ENCODE measurements at regions not wholly inside any gene's neighbourhood (a gene's known extent, or its start where the extent isn't known, plus 50 kb on each side); places are given as distances from the start of the nearest gene placed in this dataset.

DNA sequence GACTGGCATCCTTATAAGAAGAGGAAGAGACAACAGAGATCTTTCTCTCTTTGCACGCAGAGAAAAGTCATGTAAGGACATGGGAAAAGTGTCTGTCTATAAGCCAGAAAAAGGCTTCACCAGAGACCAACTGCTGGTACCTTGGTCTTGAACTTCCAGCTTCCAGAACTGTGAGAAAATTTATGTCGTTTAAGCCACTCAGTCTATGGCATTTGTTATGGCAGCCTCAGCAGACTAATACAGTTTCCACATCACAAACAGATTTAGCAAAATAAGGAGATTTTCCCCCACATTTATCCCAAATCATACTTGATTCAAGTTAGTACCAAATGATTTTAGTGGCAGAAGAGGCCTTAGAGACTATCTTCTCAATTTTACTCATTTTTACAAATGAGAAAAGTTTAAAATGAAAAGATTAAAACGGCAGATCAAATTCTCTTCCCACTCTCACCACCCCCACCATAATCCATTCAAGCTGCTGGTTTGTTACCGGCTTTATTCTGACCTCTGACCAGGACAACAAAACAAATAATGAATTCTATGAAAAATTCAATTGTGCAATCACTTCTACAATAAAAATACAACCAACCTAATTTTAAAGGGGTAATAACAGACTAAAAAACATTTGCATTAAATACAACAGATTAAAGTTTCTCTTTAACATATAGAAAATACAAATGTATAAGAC lies 316.3 kb downstream of the TBC1D4 start:
- intact Hi-C loops (cut with micrococcal nuclease) = no loop called here
- Mint-ChIP-seq H3K36me3 (ENCODE audit: low read depth) (no peaks in the 10 kb centered on the region), H3K9me3 (no peaks in the 10 kb centered on the region), H3K4me1 (no peaks in the 10 kb centered on the region), H3K4me3 (no peak overlapping the region), H3K27me3 (no peaks in the 10 kb centered on the region), H3K27ac (no peak overlapping the region)
- DNase-seq = no peak

DNA sequence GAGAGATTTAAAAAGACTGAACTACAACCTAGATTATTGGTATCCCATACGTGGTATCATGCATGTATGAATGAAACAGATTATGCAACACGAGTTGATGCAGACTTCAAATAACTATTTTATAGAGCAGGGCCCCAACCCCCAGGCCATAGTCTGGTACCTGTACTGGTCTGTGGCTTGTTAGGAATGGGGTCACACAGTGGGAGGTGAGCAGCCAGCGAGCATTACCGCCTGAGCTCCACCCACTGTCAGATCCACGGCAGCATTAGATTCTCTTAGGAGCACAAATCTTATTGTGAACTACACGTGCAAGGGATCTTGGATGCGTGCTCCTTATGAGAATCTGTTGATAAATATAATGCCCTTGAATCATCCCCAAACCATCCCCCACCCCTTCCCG lies 320.2 kb downstream of the TBC1D4 start:
- intact Hi-C loops (cut with micrococcal nuclease) = no loop called here
- Mint-ChIP-seq H3K4me1 (no peaks in the 10 kb centered on the region), H3K4me3 (no peak overlapping the region), H3K9me3 (peaks cover 3% of the 10 kb centered on the region), H3K27ac (no peak overlapping the region), H3K36me3 (ENCODE audit: low read depth) (no peaks in the 10 kb centered on the region), H3K27me3 (peaks cover 2% of the 10 kb centered on the region)
- no peak for DNase-seq

DNA sequence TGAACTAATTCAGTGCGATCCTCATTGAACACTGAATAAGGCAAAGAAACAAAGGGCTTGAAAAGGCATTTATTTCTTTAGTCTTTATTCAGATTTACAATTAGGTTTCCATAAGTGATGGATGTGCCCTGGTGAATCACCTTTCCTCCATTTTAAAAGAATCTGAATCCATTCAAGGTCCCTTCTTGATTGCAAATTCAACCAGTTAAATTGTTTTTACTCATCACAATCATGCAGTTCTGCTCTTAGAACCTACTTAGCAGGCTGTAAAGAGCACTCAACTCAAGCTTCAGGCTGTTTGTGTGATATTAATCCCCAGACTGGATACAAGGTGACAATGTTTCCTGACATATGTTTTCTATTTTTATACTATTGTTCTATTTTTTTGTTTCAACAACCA lies 321.0 kb downstream of the TBC1D4 start:
- Mint-ChIP-seq H3K36me3 (ENCODE audit: low read depth) (no peaks in the 10 kb centered on the region), H3K9me3 (peaks cover 3% of the 10 kb centered on the region), H3K27me3 (peaks cover 2% of the 10 kb centered on the region), H3K4me1 (no peaks in the 10 kb centered on the region), H3K4me3 (no peak overlapping the region), H3K27ac (no peak overlapping the region)
- intact Hi-C loops (cut with micrococcal nuclease) = no loop called here
- DNase-seq = no peak

DNA sequence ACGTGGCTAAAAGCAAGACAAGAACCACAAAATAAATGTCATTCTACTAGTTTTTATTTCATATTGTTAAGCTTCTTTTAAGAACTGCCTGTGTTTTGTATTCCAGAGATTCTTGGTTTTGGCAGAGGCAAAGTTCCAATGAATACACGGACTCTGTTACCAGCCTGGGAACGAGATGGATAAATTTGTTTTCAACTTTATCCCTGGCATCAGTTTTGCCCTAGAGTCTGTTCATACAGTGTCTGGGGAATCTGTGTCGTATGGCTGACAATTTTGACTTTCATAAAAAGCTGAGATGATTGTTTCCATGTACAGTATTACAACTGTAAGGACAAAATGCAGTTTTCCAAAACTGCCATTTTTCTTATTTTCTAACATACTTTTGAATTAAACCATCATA lies 327.6 kb downstream of the TBC1D4 start:
- intact Hi-C loops (cut with micrococcal nuclease) = no loop called here
- Mint-ChIP-seq H3K4me1 (no peaks in the 10 kb centered on the region), H3K27ac (no peak overlapping the region), H3K9me3 (peaks cover 3% of the 10 kb centered on the region), H3K4me3 (no peak overlapping the region), H3K27me3 (peaks cover 2% of the 10 kb centered on the region), H3K36me3 (ENCODE audit: low read depth) (no peaks in the 10 kb centered on the region)
- no peak for DNase-seq

DNA sequence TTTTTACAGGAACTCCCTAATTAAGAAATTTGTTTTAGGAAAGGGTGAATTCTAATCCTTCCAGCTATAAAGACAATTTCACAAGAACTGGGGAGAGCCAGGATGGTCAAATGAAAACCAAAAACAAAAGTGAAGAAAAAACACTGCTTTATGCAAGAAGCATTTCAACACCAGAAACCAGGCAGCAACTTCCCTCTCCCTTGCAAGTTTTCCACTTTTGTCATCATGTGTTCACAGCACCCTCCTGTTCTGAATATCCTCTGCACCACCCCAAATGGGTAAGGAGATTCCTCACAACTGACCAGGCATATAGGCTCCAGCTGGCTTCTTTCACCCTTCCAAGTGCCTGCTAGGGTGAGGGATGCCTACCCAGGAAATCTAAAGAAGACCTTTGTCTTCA lies 328.1 kb downstream of the TBC1D4 start:
- Mint-ChIP-seq H3K4me1 (no peaks in the 10 kb centered on the region), H3K36me3 (ENCODE audit: low read depth) (no peaks in the 10 kb centered on the region), H3K4me3 (no peak overlapping the region), H3K9me3 (peaks cover 3% of the 10 kb centered on the region), H3K27me3 (no peaks in the 10 kb centered on the region), H3K27ac (no peak overlapping the region)
- intact Hi-C loops (cut with micrococcal nuclease) = no loop called here
- no peak for DNase-seq

DNA sequence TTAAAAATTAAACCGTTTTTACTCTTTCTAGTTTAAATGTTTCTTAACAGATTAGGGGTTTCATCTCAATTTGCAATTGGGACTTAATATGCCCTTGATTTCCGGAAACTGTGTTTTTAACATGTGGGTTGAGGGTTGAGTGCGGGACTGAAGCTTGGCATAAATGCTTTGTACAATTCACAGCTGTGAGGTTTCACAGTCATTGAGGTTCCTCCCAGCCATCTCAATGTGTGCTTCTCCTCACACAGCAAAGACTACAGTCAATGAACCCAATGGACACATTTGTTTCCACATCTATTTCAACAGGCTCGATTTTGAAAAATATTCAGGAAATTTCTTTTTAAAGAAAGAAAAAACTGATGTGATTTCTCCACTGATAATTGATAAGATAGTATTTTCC lies 328.6 kb downstream of the TBC1D4 start:
- no peaks in the 10 kb centered on the region for H3K4me1 Mint-ChIP-seq
- peaks cover 3% of the 10 kb centered on the region for H3K9me3 Mint-ChIP-seq
- no peak overlapping the region for H3K27ac Mint-ChIP-seq
- no peak overlapping the region for H3K4me3 Mint-ChIP-seq
- no peaks in the 10 kb centered on the region for H3K27me3 Mint-ChIP-seq
- DNase-seq = no peak
- intact Hi-C loops (cut with micrococcal nuclease) = no loop called here
- no peaks in the 10 kb centered on the region for H3K36me3 Mint-ChIP-seq (ENCODE audit: low read depth)

DNA sequence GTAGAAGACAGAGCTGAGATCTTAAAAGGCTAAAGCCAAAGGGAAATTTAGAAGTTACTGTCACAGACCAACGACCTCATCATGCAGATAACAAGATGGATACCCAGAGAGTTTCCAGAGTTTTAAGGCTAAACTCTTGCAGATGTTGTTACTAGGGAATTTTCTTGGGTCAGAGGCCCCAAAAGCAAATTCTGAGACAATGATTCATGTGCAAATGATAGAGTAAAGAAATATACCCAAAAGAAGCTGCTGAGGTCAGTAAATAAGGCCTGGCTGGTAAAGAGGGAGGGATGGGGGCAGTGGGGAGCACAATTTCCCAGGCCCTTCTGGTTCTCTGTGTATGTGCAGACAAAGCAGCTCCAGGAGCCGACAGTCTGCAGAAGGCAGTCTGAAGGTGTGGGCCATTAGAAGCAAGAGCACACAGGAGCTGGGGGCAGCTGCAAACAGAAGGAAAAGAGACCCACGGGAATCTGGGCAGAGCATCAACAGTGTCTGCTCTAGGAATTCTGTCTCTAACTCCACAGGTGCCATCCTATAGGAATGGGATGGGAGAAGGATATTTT lies 330.8 kb downstream of the TBC1D4 start:
- Mint-ChIP-seq H3K9me3 (no peaks in the 10 kb centered on the region), H3K36me3 (ENCODE audit: low read depth) (no peaks in the 10 kb centered on the region), H3K27me3 (no peaks in the 10 kb centered on the region), H3K4me3 (no peak overlapping the region), H3K4me1 (no peaks in the 10 kb centered on the region), H3K27ac (no peak overlapping the region)
- intact Hi-C loops (cut with micrococcal nuclease) = no loop called here
- no peak for DNase-seq

DNA sequence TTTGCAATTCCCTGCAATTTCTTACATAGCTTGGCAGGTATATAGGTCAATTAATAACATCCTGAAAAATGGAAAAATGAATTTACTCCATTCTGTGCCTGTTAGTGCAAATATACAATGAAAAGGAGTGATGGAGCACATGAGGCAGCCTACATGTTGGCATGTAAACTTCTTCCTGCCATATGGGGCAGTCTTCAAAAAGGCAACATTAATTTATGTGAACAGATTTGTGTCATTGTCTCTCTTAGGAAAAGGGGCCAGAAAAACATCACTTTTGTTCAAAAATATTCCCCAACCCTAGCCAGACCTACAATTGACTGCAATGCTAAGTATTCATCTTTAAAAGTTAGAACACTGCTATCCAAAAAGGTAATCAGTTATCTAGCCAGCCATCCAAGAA lies 332.2 kb downstream of the TBC1D4 start:
- Mint-ChIP-seq H3K27me3 (no peaks in the 10 kb centered on the region), H3K36me3 (ENCODE audit: low read depth) (no peaks in the 10 kb centered on the region), H3K4me3 (no peak overlapping the region), H3K4me1 (no peaks in the 10 kb centered on the region), H3K27ac (no peak overlapping the region), H3K9me3 (no peaks in the 10 kb centered on the region)
- intact Hi-C loops (cut with micrococcal nuclease) = no loop called here
- DNase-seq = no peak

DNA sequence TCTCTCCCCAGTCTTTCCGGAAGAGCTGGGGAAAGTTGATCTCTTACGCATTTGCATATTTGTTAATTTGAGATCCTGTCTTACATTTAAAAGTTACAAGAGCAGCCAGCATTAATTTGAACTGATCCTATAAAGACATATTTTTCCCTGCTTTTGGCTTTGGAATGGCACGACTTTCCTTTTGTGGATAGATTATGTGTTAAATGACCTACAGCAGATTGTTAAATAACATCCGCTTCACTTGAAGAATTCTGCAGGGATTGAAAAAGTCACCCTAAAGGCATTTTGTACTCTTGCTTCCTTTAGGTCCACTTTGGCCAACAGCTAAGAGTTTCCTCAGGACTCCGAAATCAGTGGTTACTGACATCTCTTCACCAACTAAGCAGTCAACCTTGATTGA lies 334.0 kb downstream of the TBC1D4 start:
- Mint-ChIP-seq H3K4me1 (no peaks in the 10 kb centered on the region), H3K4me3 (no peak overlapping the region), H3K27me3 (no peaks in the 10 kb centered on the region), H3K36me3 (ENCODE audit: low read depth) (no peaks in the 10 kb centered on the region), H3K9me3 (no peaks in the 10 kb centered on the region), H3K27ac (no peak overlapping the region)
- no peak for DNase-seq
- intact Hi-C loops (cut with micrococcal nuclease) = no loop called here

DNA sequence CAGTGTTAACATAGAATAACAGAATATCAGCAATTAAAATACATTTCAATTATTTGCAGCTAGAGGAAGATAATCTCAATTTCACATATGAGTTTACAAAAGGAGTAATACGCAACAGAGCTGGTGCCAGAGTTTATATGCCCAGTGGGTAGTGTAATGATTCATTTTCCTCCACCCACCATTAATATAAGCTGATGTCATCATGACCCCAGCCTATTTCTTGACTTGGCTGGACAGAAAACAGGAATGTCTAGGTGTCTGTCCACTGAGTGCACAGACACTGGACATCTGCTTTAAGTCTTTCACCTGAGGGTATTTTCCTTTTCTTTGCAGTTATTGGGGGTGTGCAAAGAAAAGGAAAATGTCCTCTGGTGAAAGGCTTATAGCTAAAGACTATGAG lies 335.5 kb downstream of the TBC1D4 start:
- Mint-ChIP-seq H3K4me1 (no peaks in the 10 kb centered on the region), H3K27ac (no peak overlapping the region), H3K36me3 (ENCODE audit: low read depth) (no peaks in the 10 kb centered on the region), H3K4me3 (no peak overlapping the region), H3K9me3 (no peaks in the 10 kb centered on the region), H3K27me3 (no peaks in the 10 kb centered on the region)
- no peak for DNase-seq
- intact Hi-C loops (cut with micrococcal nuclease) = no loop called here

DNA sequence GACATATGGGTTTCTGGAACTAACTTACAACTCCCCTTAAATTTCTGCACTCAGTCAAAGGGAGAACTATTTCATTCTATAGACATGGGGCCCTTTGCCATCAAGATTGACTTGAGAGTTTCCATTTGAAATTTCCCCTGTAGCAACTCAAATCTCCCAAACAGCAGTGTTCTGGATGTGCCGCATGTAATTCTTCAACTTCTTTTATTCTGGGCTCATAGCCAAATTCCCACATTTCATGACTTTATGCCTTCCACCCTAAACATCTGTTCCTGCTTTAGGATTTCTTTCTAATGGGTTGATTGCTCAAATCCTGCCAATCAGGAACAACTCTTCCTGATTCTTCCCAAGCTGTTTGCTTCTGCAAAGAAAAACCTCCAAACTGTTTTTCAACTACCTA lies 336.0 kb downstream of the TBC1D4 start:
- Mint-ChIP-seq H3K36me3 (ENCODE audit: low read depth) (no peaks in the 10 kb centered on the region), H3K4me1 (no peaks in the 10 kb centered on the region), H3K27me3 (no peaks in the 10 kb centered on the region), H3K27ac (no peak overlapping the region), H3K4me3 (no peak overlapping the region), H3K9me3 (no peaks in the 10 kb centered on the region)
- intact Hi-C loops (cut with micrococcal nuclease) = no loop called here
- no peak for DNase-seq

DNA sequence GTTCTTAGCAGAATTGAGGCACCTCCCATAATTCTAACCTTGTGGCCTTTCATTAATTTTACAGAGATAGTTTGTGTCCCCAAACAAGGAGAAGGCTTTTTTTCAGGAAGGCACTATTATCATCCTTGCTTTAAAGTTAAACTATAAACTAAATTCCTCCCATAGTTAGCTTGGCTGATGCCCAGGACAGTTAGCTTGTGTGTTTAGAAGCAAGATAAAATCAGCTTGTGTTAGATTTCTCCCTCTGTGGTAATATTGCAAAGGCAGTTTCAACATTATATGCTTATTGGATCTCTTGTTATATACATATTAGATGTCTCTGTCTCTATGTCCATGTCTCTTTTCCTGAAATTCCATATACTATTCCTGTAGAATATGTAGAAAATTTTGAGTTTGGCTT lies 342.7 kb downstream of the TBC1D4 start:
- DNase-seq = no peak
- no peak overlapping the region for H3K27ac Mint-ChIP-seq
- H3K36me3 Mint-ChIP-seq (ENCODE audit: low read depth) = no peaks in the 10 kb centered on the region
- no peaks in the 10 kb centered on the region for H3K27me3 Mint-ChIP-seq
- intact Hi-C loops (cut with micrococcal nuclease) = no loop called here
- no peak overlapping the region for H3K4me3 Mint-ChIP-seq
- H3K4me1 Mint-ChIP-seq = no peaks in the 10 kb centered on the region
- H3K9me3 Mint-ChIP-seq = peaks cover 4% of the 10 kb centered on the region

DNA sequence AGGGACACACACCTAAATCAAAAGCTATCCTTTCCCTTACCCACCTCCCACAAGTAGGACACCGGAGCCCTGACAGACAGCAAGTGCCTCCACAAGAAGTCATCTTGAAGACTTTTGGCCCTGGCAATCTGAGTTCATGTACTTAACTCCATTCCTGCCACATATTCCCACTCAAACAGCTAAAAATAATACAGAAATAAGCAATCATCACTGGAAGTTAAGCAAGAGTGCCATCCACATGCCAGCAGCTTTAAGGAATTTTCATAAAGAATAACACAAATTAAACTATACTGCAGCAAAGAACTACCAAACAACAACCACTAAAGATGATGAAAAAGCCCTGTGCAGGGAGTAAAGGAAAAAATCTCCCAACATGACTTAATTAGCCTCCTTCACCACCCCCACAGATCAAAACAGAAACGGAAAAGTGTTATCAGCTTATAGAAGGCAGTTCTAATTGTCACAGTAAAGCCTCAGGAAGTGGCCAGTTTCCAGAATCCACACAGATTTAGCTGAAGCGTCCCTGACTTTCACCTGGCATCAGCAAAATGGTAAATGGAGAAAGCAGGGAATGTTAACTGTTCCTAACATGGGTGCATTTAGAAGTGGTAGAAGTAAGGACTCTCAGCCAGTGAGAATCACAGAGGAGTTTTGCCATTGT lies 343.9 kb downstream of the TBC1D4 start:
- DNase-seq = no peak
- Mint-ChIP-seq H3K4me3 (no peak overlapping the region), H3K9me3 (peaks cover 4% of the 10 kb centered on the region), H3K27me3 (no peaks in the 10 kb centered on the region), H3K27ac (no peak overlapping the region), H3K36me3 (ENCODE audit: low read depth) (no peaks in the 10 kb centered on the region), H3K4me1 (no peaks in the 10 kb centered on the region)
- intact Hi-C loops (cut with micrococcal nuclease) = no loop called here

DNA sequence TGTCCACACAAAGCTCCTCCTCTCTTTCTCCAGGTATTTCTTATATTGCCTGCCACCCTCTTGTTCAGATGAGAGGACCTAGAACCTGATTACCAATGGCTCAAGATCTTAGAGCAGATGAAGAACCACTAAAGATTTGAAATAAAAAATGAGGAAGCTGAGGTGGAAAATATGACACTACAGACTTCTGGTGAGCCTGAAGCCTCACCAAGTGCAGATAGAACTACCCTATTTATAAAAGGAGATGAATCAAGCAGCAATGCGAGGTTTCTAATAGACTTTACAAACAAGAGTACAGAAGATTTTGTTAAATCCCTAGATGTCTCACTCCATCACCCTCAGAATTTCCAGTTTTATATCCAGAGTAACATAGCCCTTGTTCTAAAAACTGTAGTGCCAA lies 345.8 kb downstream of the TBC1D4 start:
- DNase-seq = no peak
- H3K4me3 Mint-ChIP-seq = no peak overlapping the region
- no peaks in the 10 kb centered on the region for H3K4me1 Mint-ChIP-seq
- H3K9me3 Mint-ChIP-seq = peaks cover 4% of the 10 kb centered on the region
- intact Hi-C loops (cut with micrococcal nuclease) = no loop called here
- no peaks in the 10 kb centered on the region for H3K36me3 Mint-ChIP-seq (ENCODE audit: low read depth)
- H3K27me3 Mint-ChIP-seq = no peaks in the 10 kb centered on the region
- H3K27ac Mint-ChIP-seq = no peak overlapping the region

Data from activated CD4-positive, alpha-beta T cell treated with anti-CD3 and anti-CD28 coated beads, Interleukin-2, amount 10 ng/mL, durations not matched to agents 24 days and 14 days (primary cell).